ENCODE measurements at regions not wholly inside any gene's neighbourhood (a gene's known extent, or its start where the extent isn't known, plus 50 kb on each side); places are given as distances from the start of the nearest gene placed in this dataset.

GRCh38 chr13:74464670-74465069 lies 330.5 kb upstream of the KLF12 start:
- TF ChIP-seq CTCF (IDR thresholded peaks at IDR 0.05 in 8 of 11, conservative IDR thresholded peaks at IDR 0.05 in 3 of 11) (no peak), POLR2AphosphoS5 (IDR thresholded peaks at IDR 0.05) (no peak), POLR2A (IDR thresholded peaks at IDR 0.05) (no peak)

Measured in spleen (tissue), 7 donors.